ENCODE measurements at regions not wholly inside any gene's neighbourhood (a gene's known extent, or its start where the extent isn't known, plus 50 kb on each side); places are given as distances from the start of the nearest gene placed in this dataset.

DNA sequence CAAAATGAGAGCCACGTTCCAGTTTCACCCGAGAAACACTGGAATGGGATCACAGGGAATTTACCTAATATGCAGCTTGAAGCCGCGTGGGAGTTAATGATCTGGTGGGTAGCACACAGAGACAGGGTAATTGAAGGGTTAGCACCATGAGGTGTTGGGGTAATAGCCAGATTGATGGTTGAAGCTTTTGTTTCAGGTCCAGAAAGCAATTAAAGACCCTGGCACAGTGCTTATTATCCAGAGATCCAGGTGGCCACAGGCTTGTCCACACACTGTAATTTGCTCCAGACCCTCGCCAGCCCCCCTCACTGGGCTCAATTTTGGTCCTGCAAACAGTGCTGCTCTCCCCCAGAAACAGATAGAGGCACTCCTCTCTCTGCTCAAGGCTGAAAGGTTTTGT lies 282.5 kb upstream of the ISX start:
- POLR2A ChIA-PET, result no interaction called here
- no TSS peak for BruUV-seq (replicated peaks)
- no peak for FAIRE-seq

DNA sequence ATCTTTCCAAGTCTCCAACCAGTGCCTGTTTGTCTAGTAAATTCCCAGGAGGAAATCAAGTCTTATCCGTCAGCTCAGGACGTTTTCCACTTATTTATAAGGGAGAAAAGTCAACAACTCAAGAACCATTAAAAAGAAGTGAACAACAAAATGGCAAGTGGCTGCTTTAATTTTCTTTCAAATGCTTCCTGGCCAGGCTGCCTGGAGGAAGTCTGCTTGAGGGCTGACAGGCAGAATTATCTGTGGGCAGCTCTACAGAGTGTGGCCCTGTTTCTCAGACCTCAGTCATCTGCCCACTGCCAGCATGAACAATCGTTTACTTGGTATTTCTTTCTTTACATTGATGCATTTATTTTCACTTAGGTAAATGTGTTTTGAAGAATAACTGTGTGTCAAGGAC lies 281.9 kb upstream of the ISX start:
- Histone ChIP-seq H3K27me3 (ENCODE audit: control insufficient read depth in 2 of 2, insufficient read depth in 2 of 2, low read length in 2 of 2) (no peaks in the 10 kb centered on the region), H3K27ac (ENCODE audit: insufficient read depth, low read depth, low read length) (no peak overlapping the region), H3K9ac (replicated peaks; ENCODE audit: extremely low read depth, insufficient read depth, low read length) (no peak overlapping the region), H3K79me2 (ENCODE audit: control insufficient read depth, insufficient read depth, low read length) (no peaks in the 10 kb centered on the region), H3K9me1 (replicated peaks; ENCODE audit: control insufficient read depth, extremely low read depth, insufficient read depth, low read length) (no peaks in the 10 kb centered on the region), H3K36me3 (ENCODE audit: control insufficient read depth in 2 of 2, extremely low read depth in 1 of 2, insufficient read depth in 2 of 2, low read length in 2 of 2) (no peaks in the 10 kb centered on the region), H3K9me3 (replicated peaks; ENCODE audit: control insufficient read depth, insufficient read depth, low read length) (peaks cover 6% of the 10 kb centered on the region), H3K4me1 (ENCODE audit: control insufficient read depth, extremely low read depth, insufficient read depth, low read length) (no peaks in the 10 kb centered on the region), H3K4me3 (replicated peaks in 1 of 3; ENCODE audit: insufficient read depth in 1 of 3, low read depth in 1 of 3, low read length in 3 of 3) (no peak overlapping the region), H3K4me2 (ENCODE audit: insufficient read depth, low read length) (no peak overlapping the region), H2AFZ (ENCODE audit: low read depth, low read length) (no peak overlapping the region), H4K20me1 (replicated peaks; ENCODE audit: control insufficient read depth, extremely low read depth, insufficient read depth, low read length) (no peaks in the 10 kb centered on the region)
- dilution Hi-C loops (cut with MboI; ENCODE audit: extremely low pct_ligation_motif_present, low sequenced_read_pairs) (no loop called here), intact Hi-C loops (cut with micrococcal nuclease) (no loop called here)
- CTCF ChIA-PET, result no interaction called here
- no TSS peak for BruUV-seq (replicated peaks)
- POLR2A ChIA-PET, result no interaction called here
- TF ChIP-seq POLR2AphosphoS5 (IDR thresholded peaks at IDR 0.05; ENCODE audit: insufficient read depth, low read depth, low read length) (no peak), FOS (IDR thresholded peaks at IDR 0.05; ENCODE audit: borderline replicate concordance, insufficient read depth, low read length) (no peak), EZH2 (IDR thresholded peaks at IDR 0.05; ENCODE audit: borderline replicate concordance, low read depth, low read length, severe bottlenecking) (no peak), JUN (IDR thresholded peaks at IDR 0.05; ENCODE audit: borderline replicate concordance, insufficient read depth, insufficient read length, low read depth) (no peak), MYC (IDR thresholded peaks at IDR 0.05; ENCODE audit: low read depth, low read length) (no peak), GATA2 (IDR thresholded peaks at IDR 0.05; ENCODE audit: insufficient read depth, insufficient read length, low read depth, low read length) (no peak), POLR2A (IDR thresholded peaks at IDR 0.05; ENCODE audit: low read depth, low read length) (no peak)
- TF ChIP-seq, protein P1, sequence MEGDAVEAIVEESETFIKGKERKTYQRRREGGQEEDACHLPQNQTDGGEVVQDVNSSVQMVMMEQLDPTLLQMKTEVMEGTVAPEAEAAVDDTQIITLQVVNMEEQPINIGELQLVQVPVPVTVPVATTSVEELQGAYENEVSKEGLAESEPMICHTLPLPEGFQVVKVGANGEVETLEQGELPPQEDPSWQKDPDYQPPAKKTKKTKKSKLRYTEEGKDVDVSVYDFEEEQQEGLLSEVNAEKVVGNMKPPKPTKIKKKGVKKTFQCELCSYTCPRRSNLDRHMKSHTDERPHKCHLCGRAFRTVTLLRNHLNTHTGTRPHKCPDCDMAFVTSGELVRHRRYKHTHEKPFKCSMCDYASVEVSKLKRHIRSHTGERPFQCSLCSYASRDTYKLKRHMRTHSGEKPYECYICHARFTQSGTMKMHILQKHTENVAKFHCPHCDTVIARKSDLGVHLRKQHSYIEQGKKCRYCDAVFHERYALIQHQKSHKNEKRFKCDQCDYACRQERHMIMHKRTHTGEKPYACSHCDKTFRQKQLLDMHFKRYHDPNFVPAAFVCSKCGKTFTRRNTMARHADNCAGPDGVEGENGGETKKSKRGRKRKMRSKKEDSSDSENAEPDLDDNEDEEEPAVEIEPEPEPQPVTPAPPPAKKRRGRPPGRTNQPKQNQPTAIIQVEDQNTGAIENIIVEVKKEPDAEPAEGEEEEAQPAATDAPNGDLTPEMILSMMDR (IDR thresholded peaks at IDR 0.05; ENCODE audit: extremely low read depth in 1 of 2, insufficient read depth in 1 of 2, low read depth in 1 of 2, low read length in 2 of 2), result no peak
- TF ChIP-seq, protein P2, sequence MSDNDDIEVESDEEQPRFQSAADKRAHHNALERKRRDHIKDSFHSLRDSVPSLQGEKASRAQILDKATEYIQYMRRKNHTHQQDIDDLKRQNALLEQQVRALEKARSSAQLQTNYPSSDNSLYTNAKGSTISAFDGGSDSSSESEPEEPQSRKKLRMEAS (IDR thresholded peaks at IDR 0.05; ENCODE audit: insufficient read depth, insufficient read length), result no peak
- no peak for FAIRE-seq
- no peak for DNase-seq (ENCODE audit: low read depth, low spot score)

More for the DNA sequence above, 282.5 kb upstream of the ISX start:
- H3K27me3 ChIP-seq (ENCODE audit: control insufficient read depth in 2 of 2, insufficient read depth in 2 of 2, low read length in 2 of 2), result no peaks in the 10 kb centered on the region
- H3K4me2 ChIP-seq (ENCODE audit: insufficient read depth, low read length), result no peak overlapping the region
- H3K36me3 ChIP-seq (ENCODE audit: control insufficient read depth in 2 of 2, extremely low read depth in 1 of 2, insufficient read depth in 2 of 2, low read length in 2 of 2), result no peaks in the 10 kb centered on the region
- H3K9me1 ChIP-seq (replicated peaks; ENCODE audit: control insufficient read depth, extremely low read depth, insufficient read depth, low read length), result no peaks in the 10 kb centered on the region
- H4K20me1 ChIP-seq (replicated peaks; ENCODE audit: control insufficient read depth, extremely low read depth, insufficient read depth, low read length), result no peaks in the 10 kb centered on the region
- H3K4me1 ChIP-seq (ENCODE audit: control insufficient read depth, extremely low read depth, insufficient read depth, low read length), result no peaks in the 10 kb centered on the region
- H3K79me2 ChIP-seq (ENCODE audit: control insufficient read depth, insufficient read depth, low read length), result no peaks in the 10 kb centered on the region
- H3K9ac ChIP-seq (replicated peaks; ENCODE audit: extremely low read depth, insufficient read depth, low read length), result no peak overlapping the region
- CTCF ChIA-PET, result no interaction called here
- no peak for DNase-seq (ENCODE audit: low read depth, low spot score)
- no peak overlapping the region for H2AFZ ChIP-seq (ENCODE audit: low read depth, low read length)
- H3K9me3 ChIP-seq (replicated peaks; ENCODE audit: control insufficient read depth, insufficient read depth, low read length), result peaks cover 6% of the 10 kb centered on the region
- intact Hi-C loops (cut with micrococcal nuclease) (no loop called here), dilution Hi-C loops (cut with MboI; ENCODE audit: extremely low pct_ligation_motif_present, low sequenced_read_pairs) (no loop called here)
- H3K4me3 ChIP-seq (replicated peaks in 1 of 3; ENCODE audit: insufficient read depth in 1 of 3, low read depth in 1 of 3, low read length in 3 of 3), result no peak overlapping the region
- no peak overlapping the region for H3K27ac ChIP-seq (ENCODE audit: insufficient read depth, low read depth, low read length)
- TF ChIP-seq JUN (IDR thresholded peaks at IDR 0.05; ENCODE audit: borderline replicate concordance, insufficient read depth, insufficient read length, low read depth) (no peak), EZH2 (IDR thresholded peaks at IDR 0.05; ENCODE audit: borderline replicate concordance, low read depth, low read length, severe bottlenecking) (no peak), FOS (IDR thresholded peaks at IDR 0.05; ENCODE audit: borderline replicate concordance, insufficient read depth, low read length) (no peak), MYC (IDR thresholded peaks at IDR 0.05; ENCODE audit: low read depth, low read length) (no peak), POLR2A (IDR thresholded peaks at IDR 0.05; ENCODE audit: low read depth, low read length) (no peak)
- TF ChIP-seq, protein P1 (IDR thresholded peaks at IDR 0.05; ENCODE audit: extremely low read depth in 1 of 2, insufficient read depth in 1 of 2, low read depth in 1 of 2, low read length in 2 of 2), result no peak
- TF ChIP-seq, protein P2 (IDR thresholded peaks at IDR 0.05; ENCODE audit: insufficient read depth, insufficient read length), result no peak

Data from endothelial cell of umbilical vein (primary cell).